ENCODE measurements at regions not wholly inside any gene's neighbourhood (a gene's known extent, or its start where the extent isn't known, plus 50 kb on each side); places are given as distances from the start of the nearest gene placed in this dataset.

DNA sequence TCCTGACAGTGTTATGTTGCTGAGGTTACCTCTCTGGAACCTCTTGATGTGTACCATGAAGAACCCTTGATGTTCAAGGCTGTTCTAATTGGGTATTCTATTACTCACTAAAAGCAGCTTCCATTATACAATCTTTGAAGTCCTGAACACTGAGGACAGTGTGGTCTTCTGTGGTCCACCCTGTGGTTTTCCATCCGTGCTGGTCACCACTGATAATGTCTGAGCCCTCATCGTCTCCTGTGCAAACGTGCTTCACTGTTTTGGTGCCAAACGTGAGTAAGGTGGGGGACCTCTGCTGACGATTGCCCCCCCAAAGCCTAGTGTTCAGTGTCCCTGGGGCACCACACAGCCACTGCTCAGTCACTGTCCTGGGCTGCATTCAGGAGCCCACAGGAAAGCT is 259.7 kb upstream of the ANKRD55 start:
- no peak overlapping the region for H3K27ac ChIP-seq
- H3K9me3 ChIP-seq (ENCODE audit: severe bottlenecking): peaks cover 4% of the 10 kb centered on the region
- no peaks in the 10 kb centered on the region for H3K27me3 ChIP-seq (ENCODE audit: insufficient read depth, low read depth, severe bottlenecking)
- TF ChIP-seq CTCF (IDR thresholded peaks at IDR 0.05; ENCODE audit: low read depth, low read length): no peak
- H3K4me3 ChIP-seq (ENCODE audit: low read depth, low read length): no peak overlapping the region
- no peaks in the 10 kb centered on the region for H3K36me3 ChIP-seq
- DNase-seq: no peak

GRCh38 chr5:56490971-56491468 is 257.9 kb upstream of the ANKRD55 start:
- TF ChIP-seq CTCF (IDR thresholded peaks at IDR 0.05; ENCODE audit: low read depth, low read length): no peak
- Histone ChIP-seq H3K27me3 (ENCODE audit: insufficient read depth, low read depth, severe bottlenecking) (no peaks in the 10 kb centered on the region), H3K4me3 (ENCODE audit: low read depth, low read length) (no peak overlapping the region), H3K9me3 (ENCODE audit: severe bottlenecking) (peaks cover 8% of the 10 kb centered on the region), H3K36me3 (no peaks in the 10 kb centered on the region), H3K27ac (peak overlapping the region; percentile 30)
- peak; percentile 64 for DNase-seq

DNA sequence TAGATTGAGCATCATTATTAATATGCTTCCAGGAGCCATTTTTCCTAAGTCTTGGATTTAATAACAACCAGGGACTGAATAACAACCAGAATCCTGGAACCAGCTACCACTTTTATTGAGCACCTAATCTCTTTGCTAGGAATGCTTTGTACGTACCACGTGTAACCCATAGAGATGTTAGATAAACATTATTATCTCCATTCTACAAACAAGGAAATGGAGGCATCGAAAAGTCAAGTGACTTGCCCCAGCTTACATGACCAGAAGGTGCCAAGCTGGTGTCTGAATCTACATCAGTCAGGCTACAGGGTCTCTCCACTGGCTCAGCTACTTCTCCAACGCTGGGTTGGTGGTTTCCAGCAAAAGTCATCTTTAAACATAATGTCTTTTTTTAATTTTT is 256.1 kb upstream of the ANKRD55 start:
- Histone ChIP-seq H3K27me3 (ENCODE audit: insufficient read depth, low read depth, severe bottlenecking) (no peaks in the 10 kb centered on the region), H3K36me3 (no peaks in the 10 kb centered on the region), H3K27ac (no peak overlapping the region), H3K9me3 (ENCODE audit: severe bottlenecking) (peaks cover 8% of the 10 kb centered on the region), H3K4me3 (ENCODE audit: low read depth, low read length) (no peak overlapping the region)
- no peak for TF ChIP-seq CTCF (IDR thresholded peaks at IDR 0.05; ENCODE audit: low read depth, low read length)
- no peak for DNase-seq

GRCh38 chr5:56487528-56488115 is 254.5 kb upstream of the ANKRD55 start:
- TF ChIP-seq CTCF (IDR thresholded peaks at IDR 0.05; ENCODE audit: low read depth, low read length): no peak
- no peaks in the 10 kb centered on the region for H3K36me3 ChIP-seq
- H3K27me3 ChIP-seq (ENCODE audit: insufficient read depth, low read depth, severe bottlenecking): no peaks in the 10 kb centered on the region
- no peak for DNase-seq
- H3K9me3 ChIP-seq (ENCODE audit: severe bottlenecking): peaks cover 8% of the 10 kb centered on the region
- H3K27ac ChIP-seq: no peak overlapping the region
- H3K4me3 ChIP-seq (ENCODE audit: low read depth, low read length): no peak overlapping the region

DNA sequence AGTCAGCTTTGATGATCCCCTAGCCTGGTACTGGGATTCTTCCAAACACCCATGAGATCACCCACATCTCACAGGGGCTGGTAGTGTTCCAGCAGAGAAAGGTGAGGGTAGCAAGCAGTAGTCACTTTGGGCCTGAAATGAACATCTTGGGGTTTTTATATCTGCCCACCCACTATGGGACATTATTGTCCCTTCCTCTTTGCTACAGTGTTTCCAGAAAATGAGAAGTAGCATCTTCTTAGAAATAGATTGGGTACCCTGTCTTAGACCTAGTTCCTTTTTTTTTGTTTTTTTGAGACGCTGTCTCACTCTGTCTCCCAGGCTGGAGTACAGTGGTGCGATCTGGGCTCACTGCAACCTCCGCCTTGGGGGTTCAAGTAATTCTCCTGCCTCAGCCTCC is 249.2 kb upstream of the ANKRD55 start:
- Histone ChIP-seq H3K27me3 (ENCODE audit: insufficient read depth, low read depth, severe bottlenecking) (no peaks in the 10 kb centered on the region), H3K36me3 (no peaks in the 10 kb centered on the region), H3K4me3 (ENCODE audit: low read depth, low read length) (no peak overlapping the region), H3K9me3 (ENCODE audit: severe bottlenecking) (peaks cover under 1% of the 10 kb centered on the region), H3K27ac (no peak overlapping the region)
- no peak for DNase-seq
- no peak for TF ChIP-seq CTCF (IDR thresholded peaks at IDR 0.05; ENCODE audit: low read depth, low read length)
